ENCODE measurements at regions not wholly inside any gene's neighbourhood (a gene's known extent, or its start where the extent isn't known, plus 50 kb on each side); places are given as distances from the start of the nearest gene placed in this dataset.
A peak's percentile ranks its signal among the peaks of the same experiment; 100 is the strongest.

DNA sequence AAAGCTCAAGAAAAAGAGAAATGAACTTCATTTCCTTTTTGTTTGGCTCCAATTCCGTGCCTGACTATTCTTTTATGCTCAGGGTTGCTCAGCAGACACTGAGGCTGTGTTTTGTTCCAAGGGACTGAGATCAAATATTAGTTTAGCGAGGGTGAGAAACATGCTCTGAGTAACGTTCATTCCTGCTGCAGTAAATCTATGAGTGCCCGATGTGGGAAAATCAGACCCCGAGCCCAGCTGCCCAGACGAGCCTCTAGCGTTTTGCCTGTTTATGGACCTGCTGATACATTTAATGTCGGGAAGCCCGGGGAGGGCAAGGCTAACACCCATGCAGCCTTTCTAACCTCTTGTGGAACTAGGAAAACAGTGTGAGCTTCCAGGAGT, 119.2 kb downstream of the VAPA start (continued):
- TF ChIP-seq TCF7L2 (IDR thresholded peaks at IDR 0.05; ENCODE audit: borderline replicate concordance, extremely low read depth, insufficient read depth, insufficient read length): no peak
- no peak for TF ChIP-seq REST (IDR thresholded peaks at IDR 0.05; ENCODE audit: low read depth)
- no peak for TF ChIP-seq SRF (IDR thresholded peaks at IDR 0.05; ENCODE audit: low read depth)

DNA sequence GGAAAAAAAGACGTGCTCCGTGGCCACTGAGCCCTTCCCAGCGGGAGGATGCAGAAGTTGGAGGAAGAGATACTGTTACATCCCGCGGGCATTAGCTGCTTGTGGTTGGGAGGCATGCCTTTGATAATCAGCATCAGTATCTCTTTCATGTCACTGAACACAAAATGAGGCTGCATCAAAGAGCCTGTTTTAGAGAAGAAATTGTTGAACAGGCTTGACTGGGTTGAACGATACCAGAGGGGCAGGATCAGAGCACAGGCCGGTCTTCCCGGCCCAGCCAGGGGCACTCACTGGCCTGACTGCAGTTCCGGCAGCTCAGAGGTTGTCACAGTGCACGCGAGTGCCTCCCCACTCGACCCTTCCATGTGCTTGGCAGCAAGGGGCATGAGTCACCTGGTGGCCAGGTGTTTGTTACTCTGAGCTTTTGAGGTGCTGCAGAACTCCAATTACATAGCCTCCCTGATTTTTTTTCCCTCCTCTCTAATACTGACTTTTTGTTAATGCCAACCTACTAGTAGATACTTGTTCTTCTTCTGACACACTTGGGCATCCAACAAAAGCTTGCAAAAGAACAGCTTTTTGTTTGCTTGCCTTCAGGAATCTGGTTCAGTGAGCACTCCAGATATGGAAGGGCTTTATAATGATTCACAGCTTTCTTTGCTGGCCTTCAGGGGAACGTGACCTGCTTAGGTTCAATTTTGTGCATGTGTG, 121.6 kb downstream of the VAPA start:
- POLR2A ChIA-PET: no interaction called here
- H3K79me2 ChIP-seq (ENCODE audit: insufficient read depth, low read length): no peaks in the 10 kb centered on the region
- no TSS peak for BruUV-seq (replicated peaks)
- H3K4me1 ChIP-seq (ENCODE audit: control insufficient read depth in 1 of 2, insufficient read depth in 2 of 2, low read length in 2 of 2): peaks cover 0 to 9% of the 10 kb centered on the region in 2 experiments; a peak in 2 of 4 replicates
- H3K27ac ChIP-seq (ENCODE audit: low read depth, low read length): no peak overlapping the region
- H3K9me3 ChIP-seq (ENCODE audit: control insufficient read depth in 1 of 2, insufficient read depth in 1 of 2, low read depth in 1 of 2, low read length in 2 of 2): no peaks in the 10 kb centered on the region
- ATAC-seq: peak; percentile 45
- H4K20me1 ChIP-seq (ENCODE audit: insufficient read depth): no peaks in the 10 kb centered on the region
- TF ChIP-seq SRF (IDR thresholded peaks at IDR 0.05; ENCODE audit: low read depth): no peak
- peak; percentile 64 for TF ChIP-seq TCF7L2 (IDR thresholded peaks at IDR 0.05; ENCODE audit: borderline replicate concordance, extremely low read depth, insufficient read depth, insufficient read length)
- TF ChIP-seq MAX (IDR thresholded peaks at IDR 0.05): peak; percentile 35; the same call in 1 of the 2 replicates
- no peaks in the 10 kb centered on the region for H3K27me3 ChIP-seq (ENCODE audit: insufficient read depth, low read length)
- H3K36me3 ChIP-seq (ENCODE audit: control insufficient read depth in 1 of 2, insufficient read depth in 2 of 2, low read length in 2 of 2): no peaks in the 10 kb centered on the region
- H3K4me3 ChIP-seq (replicated peaks in 1 of 2; ENCODE audit: low read depth in 1 of 2, low read length in 2 of 2): no peak overlapping the region
- H3K4me2 ChIP-seq (ENCODE audit: low read length): no peak overlapping the region
- DNase-seq (ENCODE audit: low read depth, low spot score): no peak
- RAD21 ChIA-PET (ENCODE audit: low non-redundant PET in 1 of 2, low total read pairs in 2 of 2, uncharacterized antibody in 2 of 2, unreplicated experiment in 2 of 2): no interaction called here
- no peak overlapping the region for H2AFZ ChIP-seq (ENCODE audit: low read depth, low read length, poor library complexity, severe bottlenecking)
- no peaks in the 10 kb centered on the region for H3K9me2 ChIP-seq (ENCODE audit: insufficient read depth)
- no peak overlapping the region for H3K9ac ChIP-seq (ENCODE audit: low read length)
- CTCF ChIA-PET: no interaction called here
- intact Hi-C loops (cut with micrococcal nuclease): no loop called here

All from HCT116 (cell line).